CD14-positive monocyte (primary cell): ENCODE measurements at regions not wholly inside any gene's neighbourhood (a gene's known extent, or its start where the extent isn't known, plus 50 kb on each side); places are given as distances from the start of the nearest gene placed in this dataset.

ENCODE experiments used
- DNase-seq, 3 donors: peaks; one replicate each; pipeline ENCODE4 v3.0.0-alpha.2; 2011 to 2022
- H2AFZ ChIP-seq: 2 replicates; pipeline ENCODE4 v1.6.0; 2012; ENCODE audit warnings: mild to moderate bottlenecking, low read depth, low read length, inconsistent platforms; ENCODE audit not compliant: insufficient read depth, poor library complexity, severe bottlenecking
- H3K27ac ChIP-seq, 2 donors: 1 replicate in 1 of 2; 2 replicates in 1 of 2; pipeline ENCODE4 v1.5.1; 2012 to 2013; ENCODE audit warnings: low read length in 2 of 2, control low read depth in 1 of 2, inconsistent platforms in 1 of 2, low read depth in 1 of 2, mild to moderate bottlenecking in 1 of 2
- H3K27me3 ChIP-seq, 2 donors: one replicate each; pipeline versions ENCODE4 v1.6.0 to v1.6.1; 2011 to 2013; ENCODE audit warnings: low read length in 2 of 2; ENCODE audit not compliant: control insufficient read depth in 2 of 2, insufficient read depth in 2 of 2
- H3K36me3 ChIP-seq, 2 donors: replicated peaks in 1 of 2; 1 replicate in 1 of 2; 2 replicates in 1 of 2; pipeline versions ENCODE4 v1.5.1 to v1.6.1; 2012 to 2013; ENCODE audit warnings: low read length in 2 of 2, control low read depth in 1 of 2, inconsistent platforms in 1 of 2, mild to moderate bottlenecking in 1 of 2; ENCODE audit not compliant: insufficient read depth in 2 of 2, control insufficient read depth in 1 of 2
- H3K4me1 ChIP-seq, 2 donors: 1 replicate in 1 of 2; 2 replicates in 1 of 2; pipeline versions ENCODE4 v1.5.1 to v1.6.1; 2012 to 2013; ENCODE audit warnings: low read length in 2 of 2, control low read depth in 1 of 2, inconsistent platforms in 1 of 2, mild to moderate bottlenecking in 1 of 2, moderate library complexity in 1 of 2; ENCODE audit not compliant: insufficient read depth in 2 of 2, control insufficient read depth in 1 of 2
- H3K4me2 ChIP-seq: replicated peaks from 2 replicates; pipeline ENCODE3; 2012; ENCODE audit warnings: low read length, moderate library complexity, mild to moderate bottlenecking; ENCODE audit not compliant: poor library complexity, severe bottlenecking; ENCODE audit errors: extremely low read depth
- H3K4me3 ChIP-seq, 3 experiments: fragments of 200-600 bp in 1 of 3; sonication (generic) in 1 of 3; replicated peaks in 1 of 3; 1 replicate in 2 of 3; 2 replicates in 1 of 3; pipeline ENCODE4 v1.5.1; 2011 to 2013; ENCODE audit warnings: low read length in 3 of 3, mild to moderate bottlenecking in 3 of 3, control low read depth in 2 of 3, low read depth in 2 of 3, inconsistent platforms in 1 of 3, moderate library complexity in 1 of 3
- H3K79me2 ChIP-seq: 2 replicates; pipeline ENCODE4 v1.6.0; 2012; ENCODE audit warnings: mild to moderate bottlenecking, control low read depth, inconsistent platforms, low read length, moderate library complexity; ENCODE audit not compliant: insufficient read depth
- H3K9ac ChIP-seq: 2 replicates; pipeline ENCODE4 v1.6.0; 2017; ENCODE audit warnings: low read length, mild to moderate bottlenecking; ENCODE audit not compliant: insufficient read depth, poor library complexity, severe bottlenecking
- H3K9me3 ChIP-seq, 2 donors: replicated peaks in 1 of 2; 1 replicate in 1 of 2; 2 replicates in 1 of 2; pipeline versions ENCODE4 v1.5.1 to v1.6.1; 2012 to 2013; ENCODE audit warnings: low read length in 2 of 2, control low read depth in 1 of 2; ENCODE audit not compliant: control insufficient read depth in 1 of 2, insufficient read depth in 1 of 2
- H4K20me1 ChIP-seq: 2 replicates; pipeline ENCODE4 v1.6.0; 2012; ENCODE audit warnings: mild to moderate bottlenecking, low read length, control low read depth, moderate library complexity; ENCODE audit not compliant: insufficient read depth
- H3K27ac Mint-ChIP-seq, 7 donors: one replicate each; pipeline ENCODE4 v1.8.0; 2020; ENCODE audit warnings: mild to moderate bottlenecking in 7 of 7, mixed read lengths in 7 of 7, moderate library complexity in 6 of 7, inconsistent platforms in 2 of 7
- H3K27me3 Mint-ChIP-seq, 3 donors: one replicate each; pipeline ENCODE4 v1.8.0; 2021 to 2022; ENCODE audit warnings: low read depth in 3 of 3, mild to moderate bottlenecking in 3 of 3, mixed read lengths in 3 of 3, moderate library complexity in 3 of 3, inconsistent platforms in 1 of 3
- H3K36me3 Mint-ChIP-seq, 2 donors: one replicate each; pipeline ENCODE4 v1.8.0; 2020; ENCODE audit warnings: mixed read lengths in 2 of 2, inconsistent platforms in 1 of 2, mild to moderate bottlenecking in 1 of 2
- H3K4me1 Mint-ChIP-seq: one replicate; pipeline ENCODE4 v1.8.0; 2020; ENCODE audit warnings: mild to moderate bottlenecking, mixed read lengths
- H3K4me3 Mint-ChIP-seq, 2 donors: one replicate each; pipeline ENCODE4 v1.8.0; 2020; ENCODE audit warnings: mild to moderate bottlenecking in 2 of 2, mixed read lengths in 2 of 2, moderate library complexity in 1 of 2
- H3K9me3 Mint-ChIP-seq, 7 donors: one replicate each; pipeline ENCODE4 v1.8.0; 2020 to 2022; ENCODE audit warnings: mixed read lengths in 7 of 7, mild to moderate bottlenecking in 6 of 7, moderate library complexity in 6 of 7, inconsistent platforms in 2 of 7
- CTCF ChIP-seq: fragments of 200-600 bp; IDR thresholded peaks from one replicate; pipeline ENCODE4 v1.8.0; 2022; ENCODE audit warnings: antibody characterized with exemption, mild to moderate bottlenecking
- WGBS: methylation state at CpG from one replicate; pipeline ENCODE4 v1.1.5; 2013; ENCODE audit warnings: missing lambda C conversion rate; ENCODE audit not compliant: insufficient coverage; 5-methylcytosine and 5-hydroxymethylcytosine counted together
- intact Hi-C, 2 donors: fragments of 100-400 bp; cut with micrococcal nuclease; formaldehyde crosslinking; loops; one replicate each; pipeline versions ENCODE4 v1.15.0 to v1.15.1; 2023

GRCh38 chr5:106331415-106331814 is 1339.3 kb downstream of the EFNA5 start:
- Histone ChIP-seq H3K4me2 (no peak overlapping the region), H3K79me2 (no peaks in the 10 kb centered on the region), H3K9ac (no peak overlapping the region), H3K9me3 (peaks cover 0 to 12% of the 10 kb centered on the region in 2 donors), H3K4me3 (no peak overlapping the region), H3K27ac (no peak overlapping the region), H2AFZ (no peak overlapping the region), H4K20me1 (no peaks in the 10 kb centered on the region), H3K27me3 (no peaks in the 10 kb centered on the region), H3K36me3 (no peaks in the 10 kb centered on the region), H3K4me1 (no peaks in the 10 kb centered on the region)
- no peak for TF ChIP-seq CTCF
- intact Hi-C loops = no loop called here
- Mint-ChIP-seq H3K4me1 (no peaks in the 10 kb centered on the region), H3K27ac (no peak overlapping the region), H3K4me3 (no peak overlapping the region), H3K36me3 (no peaks in the 10 kb centered on the region), H3K9me3 (peaks cover 0 to 8% (median 5%) of the 10 kb centered on the region in 7 donors), H3K27me3 (no peaks in the 10 kb centered on the region)
- no CpG with 5 or more reads among the region's 2 CpGs for whole genome bisulfite sequencing
- DNase-seq = no peak

DNA sequence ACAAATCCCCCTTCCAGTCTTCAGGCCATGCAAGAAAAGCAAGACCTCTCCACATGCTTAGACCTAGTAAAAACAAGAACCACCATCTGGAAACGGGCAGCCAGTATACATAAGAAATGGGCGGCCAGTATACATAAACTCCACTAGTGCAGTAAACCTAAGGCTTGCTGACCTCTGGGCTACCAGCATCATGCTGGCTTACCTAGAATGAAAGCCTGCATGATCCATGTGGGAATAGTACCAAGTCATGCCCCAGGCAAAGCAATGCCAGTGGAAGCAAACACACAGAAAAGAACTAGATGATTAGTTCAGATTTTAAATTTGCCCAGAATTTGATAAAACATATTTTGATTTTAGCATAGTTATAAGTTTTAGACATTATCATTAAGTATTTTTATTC is 1346.4 kb downstream of the EFNA5 start:
- Histone ChIP-seq H3K27me3 (no peaks in the 10 kb centered on the region), H3K4me2 (no peak overlapping the region), H3K4me3 (no peak overlapping the region), H3K36me3 (no peaks in the 10 kb centered on the region), H3K4me1 (no peaks in the 10 kb centered on the region), H4K20me1 (no peaks in the 10 kb centered on the region), H3K9me3 (peaks cover 0 to 11% of the 10 kb centered on the region in 2 donors), H3K27ac (no peak overlapping the region), H3K9ac (no peak overlapping the region), H2AFZ (no peak overlapping the region), H3K79me2 (no peaks in the 10 kb centered on the region)
- H3K27me3 Mint-ChIP-seq = no peaks in the 10 kb centered on the region
- no peak overlapping the region for H3K4me3 Mint-ChIP-seq
- H3K36me3 Mint-ChIP-seq = no peaks in the 10 kb centered on the region
- peaks cover 0 to 11% (median 4%) of the 10 kb centered on the region in 7 donors for H3K9me3 Mint-ChIP-seq
- intact Hi-C loops = no loop called here
- H3K4me1 Mint-ChIP-seq = no peaks in the 10 kb centered on the region
- 79% methylated on average over 2 of the region's 2 CpGs for WGBS
- DNase-seq = no peak
- no peak for TF ChIP-seq CTCF
- H3K27ac Mint-ChIP-seq = no peak overlapping the region
